Small intestine (tissue), 7 donors: ENCODE measurements at regions not wholly inside any gene's neighbourhood (a gene's known extent, or its start where the extent isn't known, plus 50 kb on each side); places are given as distances from the start of the nearest gene placed in this dataset.
"Not testable (repeated sequence)": the region's sequence is repeated elsewhere in the genome, so short reads cannot be mapped to it uniquely, and the experiment has no call there.

ENCODE experiments used
- DNase-seq, 2 donors: peaks; one replicate each; pipeline versions ENCODE4 v3.0.0 to v3.0.0-alpha.2; 2013
- FAIRE-seq: peaks from 2 replicates; lab custom pipeline; 2012; peaks lifted over from hg19 to GRCh38; lab: Jason Lieb, UNC
- H3K27ac ChIP-seq, 3 donors: one replicate each; pipeline ENCODE4 v1.5.1; 2013; ENCODE audit warnings: low read length in 2 of 3, mild to moderate bottlenecking in 2 of 3, control low read depth in 1 of 3, inconsistent platforms in 1 of 3, low read depth in 1 of 3, moderate library complexity in 1 of 3
- H3K27me3 ChIP-seq, 3 donors: one replicate each; pipeline ENCODE4 v1.6.1; 2013; ENCODE audit warnings: low read length in 3 of 3, inconsistent platforms in 1 of 3; ENCODE audit not compliant: control insufficient read depth in 3 of 3, insufficient read depth in 3 of 3
- H3K36me3 ChIP-seq, 3 donors: one replicate each; pipeline ENCODE4 v1.6.1; 2013; ENCODE audit warnings: low read length in 3 of 3, inconsistent platforms in 1 of 3, low read depth in 1 of 3, mild to moderate bottlenecking in 1 of 3, moderate library complexity in 1 of 3; ENCODE audit not compliant: control insufficient read depth in 3 of 3, insufficient read depth in 2 of 3
- H3K4me1 ChIP-seq, 3 donors: one replicate each; pipeline ENCODE4 v1.6.1; 2013; ENCODE audit warnings: low read length in 2 of 3, inconsistent platforms in 1 of 3, low read depth in 1 of 3, mild to moderate bottlenecking in 1 of 3, moderate library complexity in 1 of 3; ENCODE audit not compliant: control insufficient read depth in 3 of 3, insufficient read depth in 2 of 3
- H3K4me3 ChIP-seq, 3 donors: one replicate each; pipeline ENCODE4 v1.5.1; 2013; ENCODE audit warnings: low read length in 3 of 3, control low read depth in 1 of 3, inconsistent platforms in 1 of 3, low read depth in 1 of 3, mild to moderate bottlenecking in 1 of 3, moderate library complexity in 1 of 3
- H3K9me3 ChIP-seq, 2 donors: one replicate each; pipeline ENCODE4 v1.6.1; 2013; ENCODE audit warnings: low read depth in 1 of 2, low read length in 1 of 2; ENCODE audit not compliant: control insufficient read depth in 2 of 2, insufficient read depth in 1 of 2
- WGBS, 3 donors: extraction: QIAGEN DNeasy Blood & Tissue Kit; methylation state at CpG; one replicate each; pipeline ENCODE4 v1.1.7; 2013; 5-methylcytosine and 5-hydroxymethylcytosine counted together
- donor health status: healthy with polysubstance abuse.
- donor health status: control.
- donor health status: control.
- donor health status: Bipolar disorder and iron deficiency.
- donor health status: healthy.

DNA sequence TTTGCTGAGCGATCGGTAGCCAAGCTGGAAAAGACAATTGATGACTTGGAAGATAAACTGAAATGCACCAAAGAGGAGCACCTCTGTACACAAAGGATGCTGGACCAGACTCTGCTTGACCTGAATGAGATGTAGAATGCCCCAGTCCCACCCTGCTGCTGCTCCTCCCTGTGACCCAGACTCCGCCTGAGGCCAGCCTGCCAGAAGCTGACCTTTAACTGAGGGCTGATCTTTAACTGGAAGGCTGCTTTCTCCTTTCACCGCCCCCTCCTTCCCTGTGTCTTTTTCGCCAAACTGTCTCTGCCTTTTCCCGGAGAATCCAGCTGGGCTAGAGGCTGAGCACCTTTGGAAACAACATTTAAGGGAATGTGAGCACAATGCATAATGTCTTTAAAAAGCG lies 109.0 kb upstream of the TOX3 start:
- WGBS, 3 donors = 67 to 78% (median 72%) methylated on average over 7 of the region's 7 CpGs
- DNase-seq, H3K4me3 ChIP-seq, H3K4me1 ChIP-seq, H3K27me3 ChIP-seq, H3K27ac ChIP-seq, FAIRE-seq, H3K9me3 ChIP-seq, H3K36me3 ChIP-seq: not testable (repeated sequence)

- not testable (repeated sequence) for H3K27me3 ChIP-seq, FAIRE-seq, H3K27ac ChIP-seq, H3K36me3 ChIP-seq, H3K4me3 ChIP-seq, H3K9me3 ChIP-seq, DNase-seq, H3K4me1 ChIP-seq
- 91 to 95% (median 95%) methylated on average over 17 of the region's 17 CpGs for WGBS, 3 donors
Measured at GRCh38 chr16:52655156-52655555, 108.2 kb upstream of the TOX3 start.

DNA sequence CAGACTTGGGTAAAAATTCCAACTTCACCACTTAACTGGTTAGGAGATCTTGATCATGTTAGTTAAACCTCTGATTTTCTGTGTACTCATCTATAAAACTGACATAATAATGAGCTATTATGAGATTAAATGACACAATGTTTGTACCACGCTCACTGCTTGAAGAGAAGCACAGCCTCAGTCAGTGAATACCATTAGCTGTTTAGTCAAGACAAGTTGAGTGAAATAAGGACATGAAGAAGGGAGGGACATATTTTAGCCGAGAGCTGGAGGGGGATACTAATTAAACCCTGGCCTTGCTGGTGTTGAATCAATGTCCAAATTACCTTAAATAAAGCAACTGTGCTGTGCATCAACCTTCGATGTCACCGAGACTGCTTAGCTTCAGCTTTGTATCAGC lies 105.1 kb upstream of the TOX3 start:
- H3K27me3 ChIP-seq = no peaks in the 10 kb centered on the region
- H3K9me3 ChIP-seq = no peaks in the 10 kb centered on the region
- DNase-seq = no peak
- H3K4me1 ChIP-seq = no peaks in the 10 kb centered on the region
- no peak for FAIRE-seq
- WGBS, 3 donors = 80 to 90% (median 81%) methylated on average over 4 of the region's 4 CpGs
- no peak overlapping the region for H3K4me3 ChIP-seq
- no peak overlapping the region for H3K27ac ChIP-seq
- no peaks in the 10 kb centered on the region for H3K36me3 ChIP-seq

DNA sequence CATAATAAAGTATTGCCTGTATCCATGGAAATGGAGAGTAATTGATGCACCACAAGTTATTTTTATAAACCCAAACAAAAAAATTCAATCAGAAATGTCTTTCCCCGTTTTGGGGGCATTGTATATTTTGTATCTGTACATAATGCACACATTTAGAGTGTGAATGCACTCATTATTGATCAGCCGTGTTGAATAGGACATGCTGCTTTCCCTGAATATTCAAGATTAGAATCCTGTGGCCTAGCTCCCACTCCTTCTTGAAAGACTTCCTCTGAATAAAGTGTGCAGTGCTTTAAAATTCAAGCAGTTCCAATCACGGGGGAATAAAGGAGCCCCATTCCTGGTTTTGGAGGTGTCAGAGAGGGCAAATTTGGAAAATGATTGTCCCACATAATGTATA lies 103.8 kb upstream of the TOX3 start:
- no peak overlapping the region for H3K27ac ChIP-seq
- no peaks in the 10 kb centered on the region for H3K27me3 ChIP-seq
- no peaks in the 10 kb centered on the region for H3K36me3 ChIP-seq
- no peak overlapping the region for H3K4me3 ChIP-seq
- 68 to 75% (median 73%) methylated on average over 3 of the region's 3 CpGs for WGBS, 3 donors
- no peaks in the 10 kb centered on the region for H3K4me1 ChIP-seq
- FAIRE-seq (no peak), DNase-seq (no peak)
- no peaks in the 10 kb centered on the region for H3K9me3 ChIP-seq

GRCh38 chr16:52650318-52650717 lies 103.4 kb upstream of the TOX3 start:
- 73 to 76% (median 75%) methylated on average over 3 of the region's 3 CpGs for WGBS, 3 donors
- FAIRE-seq (no peak), DNase-seq (no peak)
- no peaks in the 10 kb centered on the region for H3K36me3 ChIP-seq
- no peaks in the 10 kb centered on the region for H3K9me3 ChIP-seq
- no peak overlapping the region for H3K27ac ChIP-seq
- no peaks in the 10 kb centered on the region for H3K27me3 ChIP-seq
- no peak overlapping the region for H3K4me3 ChIP-seq
- no peaks in the 10 kb centered on the region for H3K4me1 ChIP-seq

- Histone ChIP-seq H3K4me1 (no peaks in the 10 kb centered on the region), H3K9me3 (no peaks in the 10 kb centered on the region), H3K36me3 (no peaks in the 10 kb centered on the region), H3K27ac (no peak overlapping the region), H3K4me3 (no peak overlapping the region), H3K27me3 (no peaks in the 10 kb centered on the region)
- FAIRE-seq = no peak
- 65 to 93% (median 72%) methylated on average over 1 of the region's 1 CpG for WGBS, 3 donors
- DNase-seq = no peak
Measured at GRCh38 chr16:52649870-52650269, 102.9 kb upstream of the TOX3 start.

DNA sequence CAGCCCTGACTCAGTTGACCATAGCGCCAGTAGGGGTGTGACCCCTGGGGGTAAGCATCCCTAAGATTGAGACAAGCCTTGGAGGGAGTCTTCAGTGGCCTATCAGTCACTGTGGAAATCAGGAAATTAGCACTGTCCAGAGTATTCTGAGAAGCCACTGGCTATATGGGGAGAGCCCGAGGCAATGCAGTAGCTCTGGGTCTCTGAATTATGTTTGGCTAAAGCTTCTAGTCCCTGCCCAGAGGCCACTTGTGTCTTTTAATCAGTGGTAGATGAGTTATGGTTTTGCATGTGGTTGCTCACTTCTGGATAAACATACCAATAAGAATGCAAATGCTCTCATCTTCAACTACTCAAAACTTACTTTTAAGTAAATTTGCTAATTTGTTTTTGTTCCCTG lies 100.6 kb upstream of the TOX3 start:
- H3K9me3 ChIP-seq = no peaks in the 10 kb centered on the region
- no peak for FAIRE-seq
- H3K27me3 ChIP-seq = no peaks in the 10 kb centered on the region

GRCh38 chr16:52643006-52643405 lies 96.1 kb upstream of the TOX3 start:
- no peak for DNase-seq
- H3K27ac ChIP-seq = no peak overlapping the region

More for the DNA sequence above, 100.6 kb upstream of the TOX3 start:
- no peak for DNase-seq
- no peaks in the 10 kb centered on the region for H3K4me1 ChIP-seq
- no peak overlapping the region for H3K4me3 ChIP-seq
- H3K36me3 ChIP-seq = no peaks in the 10 kb centered on the region
- WGBS, 3 donors = 85 to 93% (median 87%) methylated on average over 2 of the region's 2 CpGs
- no peak overlapping the region for H3K27ac ChIP-seq

DNA sequence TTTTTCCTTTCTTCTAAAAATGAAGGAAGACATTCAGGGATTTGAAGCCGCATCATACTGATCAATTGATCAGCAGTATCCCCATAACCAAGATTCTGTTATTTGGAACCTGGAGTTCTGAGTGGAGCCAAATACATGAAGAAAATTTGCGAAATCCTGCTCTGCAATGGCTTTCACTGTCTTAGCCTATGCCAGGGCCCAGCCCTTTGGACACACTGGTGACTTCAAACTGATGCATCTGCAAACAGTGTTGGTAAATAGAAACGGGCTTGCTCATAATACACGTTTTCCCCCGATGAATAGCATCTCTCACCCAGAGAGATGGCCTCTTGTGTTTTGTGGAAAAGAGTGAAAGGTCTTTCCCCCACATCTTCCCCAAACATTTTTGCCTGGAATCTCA lies 87.6 kb upstream of the TOX3 start:
- H3K27ac ChIP-seq = no peak overlapping the region
- no peak for DNase-seq
- no peaks in the 10 kb centered on the region for H3K27me3 ChIP-seq
- 70 to 82% (median 71%) methylated on average over 5 of the region's 5 CpGs for WGBS, 3 donors
- no peaks in the 10 kb centered on the region for H3K4me1 ChIP-seq
- H3K9me3 ChIP-seq = peaks cover 0 to 8% of the 10 kb centered on the region in 2 donors
- no peak for FAIRE-seq
- no peak overlapping the region for H3K4me3 ChIP-seq
- H3K36me3 ChIP-seq = no peaks in the 10 kb centered on the region

More at GRCh38 chr16:52643006-52643405, 96.1 kb upstream of the TOX3 start:
- 85 to 87% (median 86%) methylated on average over 3 of the region's 3 CpGs for WGBS, 3 donors
- Histone ChIP-seq H3K36me3 (no peaks in the 10 kb centered on the region), H3K9me3 (no peaks in the 10 kb centered on the region), H3K4me1 (no peaks in the 10 kb centered on the region), H3K27me3 (no peaks in the 10 kb centered on the region), H3K4me3 (no peak overlapping the region)
- no peak for FAIRE-seq
